ENCODE measurements at regions not wholly inside any gene's neighbourhood (a gene's known extent, or its start where the extent isn't known, plus 50 kb on each side); places are given as distances from the start of the nearest gene placed in this dataset.

DNA sequence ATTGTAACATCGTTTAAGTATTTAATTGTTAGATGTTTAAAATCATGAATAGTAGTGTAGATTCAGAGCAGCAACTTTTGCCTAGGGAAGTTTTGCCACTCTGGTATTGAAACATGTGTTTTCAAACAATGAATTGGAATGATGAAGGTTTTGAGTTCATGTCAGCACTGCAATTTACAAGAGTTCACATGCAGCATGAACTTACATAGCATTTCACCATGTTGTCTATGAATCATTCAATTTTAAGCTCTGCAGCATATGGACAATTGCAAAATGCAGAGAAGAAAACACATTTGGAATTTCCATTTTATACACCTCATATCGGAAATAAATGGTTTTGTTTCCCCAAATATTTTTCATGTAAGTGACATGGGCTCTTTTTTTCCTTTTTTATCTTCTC lies 170.7 kb upstream of the CDKN3 start:
- TF ChIP-seq, protein P1, sequence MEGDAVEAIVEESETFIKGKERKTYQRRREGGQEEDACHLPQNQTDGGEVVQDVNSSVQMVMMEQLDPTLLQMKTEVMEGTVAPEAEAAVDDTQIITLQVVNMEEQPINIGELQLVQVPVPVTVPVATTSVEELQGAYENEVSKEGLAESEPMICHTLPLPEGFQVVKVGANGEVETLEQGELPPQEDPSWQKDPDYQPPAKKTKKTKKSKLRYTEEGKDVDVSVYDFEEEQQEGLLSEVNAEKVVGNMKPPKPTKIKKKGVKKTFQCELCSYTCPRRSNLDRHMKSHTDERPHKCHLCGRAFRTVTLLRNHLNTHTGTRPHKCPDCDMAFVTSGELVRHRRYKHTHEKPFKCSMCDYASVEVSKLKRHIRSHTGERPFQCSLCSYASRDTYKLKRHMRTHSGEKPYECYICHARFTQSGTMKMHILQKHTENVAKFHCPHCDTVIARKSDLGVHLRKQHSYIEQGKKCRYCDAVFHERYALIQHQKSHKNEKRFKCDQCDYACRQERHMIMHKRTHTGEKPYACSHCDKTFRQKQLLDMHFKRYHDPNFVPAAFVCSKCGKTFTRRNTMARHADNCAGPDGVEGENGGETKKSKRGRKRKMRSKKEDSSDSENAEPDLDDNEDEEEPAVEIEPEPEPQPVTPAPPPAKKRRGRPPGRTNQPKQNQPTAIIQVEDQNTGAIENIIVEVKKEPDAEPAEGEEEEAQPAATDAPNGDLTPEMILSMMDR (conservative IDR thresholded peaks at IDR 0.05; ENCODE audit: low read depth, low read length): no peak
- TF ChIP-seq SMC3 (IDR thresholded peaks at IDR 0.05; ENCODE audit: low read depth, low read length) (no peak), RAD21 (IDR thresholded peaks at IDR 0.05; ENCODE audit: low read length) (no peak), POLR2A (IDR thresholded peaks at IDR 0.05; ENCODE audit: low read depth, low read length) (no peak), FOS (IDR thresholded peaks at IDR 0.05; ENCODE audit: low read depth, low read length) (no peak), MAFK (IDR thresholded peaks at IDR 0.05; ENCODE audit: low read depth, low read length) (no peak), RFX5 (IDR thresholded peaks at IDR 0.05; ENCODE audit: low read depth, low read length) (no peak), MXI1 (IDR thresholded peaks at IDR 0.05; ENCODE audit: borderline replicate concordance, low read depth, low read length) (no peak), CHD1 (IDR thresholded peaks at IDR 0.05; ENCODE audit: low read depth, low read length) (no peak), MAZ (IDR thresholded peaks at IDR 0.05; ENCODE audit: borderline replicate concordance, low read depth, low read length) (no peak), RCOR1 (IDR thresholded peaks at IDR 0.05; ENCODE audit: insufficient replicate concordance, low read length) (no peak)
- TF ChIP-seq, protein P2, sequence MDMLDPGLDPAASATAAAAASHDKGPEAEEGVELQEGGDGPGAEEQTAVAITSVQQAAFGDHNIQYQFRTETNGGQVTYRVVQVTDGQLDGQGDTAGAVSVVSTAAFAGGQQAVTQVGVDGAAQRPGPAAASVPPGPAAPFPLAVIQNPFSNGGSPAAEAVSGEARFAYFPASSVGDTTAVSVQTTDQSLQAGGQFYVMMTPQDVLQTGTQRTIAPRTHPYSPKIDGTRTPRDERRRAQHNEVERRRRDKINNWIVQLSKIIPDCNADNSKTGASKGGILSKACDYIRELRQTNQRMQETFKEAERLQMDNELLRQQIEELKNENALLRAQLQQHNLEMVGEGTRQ (IDR thresholded peaks at IDR 0.05; ENCODE audit: low read depth, low read length): no peak
- TF ChIP-seq, protein P3, sequence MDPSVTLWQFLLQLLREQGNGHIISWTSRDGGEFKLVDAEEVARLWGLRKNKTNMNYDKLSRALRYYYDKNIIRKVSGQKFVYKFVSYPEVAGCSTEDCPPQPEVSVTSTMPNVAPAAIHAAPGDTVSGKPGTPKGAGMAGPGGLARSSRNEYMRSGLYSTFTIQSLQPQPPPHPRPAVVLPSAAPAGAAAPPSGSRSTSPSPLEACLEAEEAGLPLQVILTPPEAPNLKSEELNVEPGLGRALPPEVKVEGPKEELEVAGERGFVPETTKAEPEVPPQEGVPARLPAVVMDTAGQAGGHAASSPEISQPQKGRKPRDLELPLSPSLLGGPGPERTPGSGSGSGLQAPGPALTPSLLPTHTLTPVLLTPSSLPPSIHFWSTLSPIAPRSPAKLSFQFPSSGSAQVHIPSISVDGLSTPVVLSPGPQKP (IDR thresholded peaks at IDR 0.05; ENCODE audit: borderline replicate concordance, low read depth, low read length): no peak
